ENCODE measurements at regions not wholly inside any gene's neighbourhood (a gene's known extent, or its start where the extent isn't known, plus 50 kb on each side); places are given as distances from the start of the nearest gene placed in this dataset.

DNA sequence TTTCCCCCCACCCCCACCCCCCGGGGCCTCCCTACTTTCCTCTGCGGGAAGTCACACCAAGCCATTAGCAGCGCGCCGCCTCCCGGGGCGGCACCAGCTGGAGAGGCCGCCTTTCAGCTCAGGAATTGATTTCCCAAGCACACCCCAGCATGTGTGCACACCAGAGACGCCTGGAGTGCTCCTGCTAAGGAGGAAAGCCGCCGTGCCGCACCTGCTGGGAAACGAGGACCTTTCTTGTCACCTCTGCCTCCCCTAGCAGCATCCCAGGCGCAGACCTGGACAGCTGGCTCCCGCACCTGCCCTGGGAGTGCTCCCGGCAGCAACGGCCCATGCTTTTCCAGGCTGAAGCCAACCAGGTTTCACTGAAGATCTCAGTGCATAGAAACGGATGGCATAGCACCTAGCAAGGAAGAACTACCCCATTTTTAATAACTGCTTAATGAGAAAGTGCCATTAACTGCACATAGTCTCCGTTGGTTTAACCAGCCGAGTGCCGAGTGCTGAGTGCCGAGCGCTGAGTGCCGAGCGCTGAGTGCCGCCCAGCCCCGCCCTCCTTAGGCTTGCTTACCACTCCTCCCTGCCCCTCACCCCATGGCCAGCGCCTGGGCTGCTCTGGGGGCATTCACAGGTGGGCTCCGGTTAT, 165.0 kb downstream of the USP12 start:
- no peak overlapping the region for H3K27ac ChIP-seq

DNA sequence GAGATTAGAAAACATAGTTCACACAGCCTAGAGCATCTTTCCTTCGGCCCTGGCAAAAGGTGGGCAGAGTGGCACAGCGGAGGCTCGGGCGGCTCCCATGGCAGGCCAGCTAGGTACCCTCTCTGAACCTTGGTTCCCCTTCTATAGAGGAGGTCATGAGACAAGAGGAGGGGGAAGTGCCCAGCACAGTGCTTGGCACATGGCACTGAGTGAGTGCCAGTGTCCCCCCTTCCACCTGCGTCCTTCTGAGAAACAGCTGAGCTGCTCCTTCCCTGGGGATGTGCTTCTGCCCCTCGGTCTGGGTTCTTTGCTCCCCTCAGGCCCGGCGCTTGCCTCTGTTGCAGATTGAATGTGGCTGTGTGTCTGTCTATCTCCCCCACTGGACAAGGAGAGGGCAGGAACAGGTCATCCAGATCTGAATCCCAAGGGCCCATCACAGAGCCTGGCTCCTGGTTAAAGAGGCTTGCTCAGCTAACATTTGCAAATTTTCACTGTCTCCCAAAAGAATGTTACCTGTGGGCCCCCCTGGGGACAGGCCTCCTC, 165.6 kb downstream of the USP12 start:
- Histone ChIP-seq H3K36me3 (no peaks in the 10 kb centered on the region), H3K27ac (no peak overlapping the region), H3K4me1 (peaks cover 0 to 22% (median 14%) of the 10 kb centered on the region in 4 donors), H3K4me3 (peak overlapping the region; percentile 39 to 48), H3K27me3 (peaks cover 0 to 5% of the 10 kb centered on the region in 2 donors), H3K9me3 (peaks cover 0 to 4% (median 0%) of the 10 kb centered on the region in 3 donors)
- DNase-seq, result no peak
- intact Hi-C loops (cut with DNase I; ENCODE audit: low total_unique reads), result no loop called here
- TF ChIP-seq, protein P1, sequence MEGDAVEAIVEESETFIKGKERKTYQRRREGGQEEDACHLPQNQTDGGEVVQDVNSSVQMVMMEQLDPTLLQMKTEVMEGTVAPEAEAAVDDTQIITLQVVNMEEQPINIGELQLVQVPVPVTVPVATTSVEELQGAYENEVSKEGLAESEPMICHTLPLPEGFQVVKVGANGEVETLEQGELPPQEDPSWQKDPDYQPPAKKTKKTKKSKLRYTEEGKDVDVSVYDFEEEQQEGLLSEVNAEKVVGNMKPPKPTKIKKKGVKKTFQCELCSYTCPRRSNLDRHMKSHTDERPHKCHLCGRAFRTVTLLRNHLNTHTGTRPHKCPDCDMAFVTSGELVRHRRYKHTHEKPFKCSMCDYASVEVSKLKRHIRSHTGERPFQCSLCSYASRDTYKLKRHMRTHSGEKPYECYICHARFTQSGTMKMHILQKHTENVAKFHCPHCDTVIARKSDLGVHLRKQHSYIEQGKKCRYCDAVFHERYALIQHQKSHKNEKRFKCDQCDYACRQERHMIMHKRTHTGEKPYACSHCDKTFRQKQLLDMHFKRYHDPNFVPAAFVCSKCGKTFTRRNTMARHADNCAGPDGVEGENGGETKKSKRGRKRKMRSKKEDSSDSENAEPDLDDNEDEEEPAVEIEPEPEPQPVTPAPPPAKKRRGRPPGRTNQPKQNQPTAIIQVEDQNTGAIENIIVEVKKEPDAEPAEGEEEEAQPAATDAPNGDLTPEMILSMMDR (IDR thresholded peaks at IDR 0.05), result no peak

More for the DNA sequence above, 165.0 kb downstream of the USP12 start:
- peaks cover 0 to 22% (median 14%) of the 10 kb centered on the region in 4 donors for H3K4me1 ChIP-seq
- peak overlapping the region; percentile 39 to 48 for H3K4me3 ChIP-seq
- TF ChIP-seq, protein P1 (IDR thresholded peaks at IDR 0.05), result no peak
- intact Hi-C loops (cut with DNase I; ENCODE audit: low total_unique reads), result no loop called here
- H3K27me3 ChIP-seq, result peaks cover 0 to 5% of the 10 kb centered on the region in 2 donors
- H3K9me3 ChIP-seq, result peaks cover 0 to 4% (median 0%) of the 10 kb centered on the region in 3 donors
- no peaks in the 10 kb centered on the region for H3K36me3 ChIP-seq
- no peak for DNase-seq

DNA sequence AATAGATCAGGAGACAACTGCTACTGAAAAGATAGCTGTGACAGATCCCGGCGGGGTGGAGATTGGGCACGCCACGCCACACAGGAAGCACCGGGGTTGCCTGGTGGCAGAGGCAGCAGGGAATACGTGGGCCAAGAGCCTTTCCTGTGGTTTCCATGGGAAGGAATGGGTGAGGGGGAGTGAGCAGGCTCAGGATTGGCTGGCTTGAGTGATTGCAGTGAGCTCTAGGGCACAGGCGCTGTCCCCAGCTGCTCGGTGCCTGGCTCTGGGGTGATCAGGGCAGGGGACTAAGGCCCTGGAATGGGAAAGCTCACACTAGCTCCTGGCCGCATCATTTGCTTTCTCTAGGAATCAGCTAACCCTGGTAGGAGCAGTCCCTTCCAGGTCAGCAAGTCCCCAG, 166.1 kb downstream of the USP12 start:
- Histone ChIP-seq H3K36me3 (no peaks in the 10 kb centered on the region), H3K27ac (no peak overlapping the region), H3K4me3 (no peak overlapping the region), H3K4me1 (peaks cover 0 to 22% (median 14%) of the 10 kb centered on the region in 4 donors), H3K27me3 (peaks cover 0 to 10% of the 10 kb centered on the region in 2 donors), H3K9me3 (peaks cover 0 to 4% (median 0%) of the 10 kb centered on the region in 3 donors)
- TF ChIP-seq, protein P1 (IDR thresholded peaks at IDR 0.05), result no peak
- intact Hi-C loops (cut with DNase I; ENCODE audit: low total_unique reads), result no loop called here
- DNase-seq, result no peak

DNA sequence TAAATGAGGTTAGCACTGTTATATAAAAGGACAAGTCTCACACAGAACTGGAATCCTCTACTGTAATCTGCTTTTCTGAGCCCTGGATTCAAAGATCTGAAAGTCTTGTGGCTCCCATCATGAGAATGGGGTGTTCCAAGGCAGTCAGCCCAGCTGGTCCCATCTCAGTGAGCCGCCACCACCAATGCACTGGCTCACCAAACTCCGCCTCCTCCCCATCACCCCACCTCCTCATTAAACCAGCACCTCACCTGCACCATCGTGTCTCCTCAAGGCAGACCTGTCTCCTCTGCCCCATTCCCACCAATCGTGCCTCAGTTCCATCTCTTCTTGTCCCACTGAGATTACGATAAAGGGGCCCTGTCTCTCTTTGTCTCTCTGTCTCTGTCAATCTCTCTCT, 166.7 kb downstream of the USP12 start:
- intact Hi-C loops (cut with DNase I; ENCODE audit: low total_unique reads), result no loop called here
- Histone ChIP-seq H3K9me3 (peaks cover 0 to 4% (median 0%) of the 10 kb centered on the region in 3 donors), H3K4me1 (peaks cover 0 to 22% (median 14%) of the 10 kb centered on the region in 4 donors), H3K27me3 (peaks cover 0 to 10% of the 10 kb centered on the region in 2 donors), H3K27ac (no peak overlapping the region), H3K4me3 (no peak overlapping the region), H3K36me3 (no peaks in the 10 kb centered on the region)
- TF ChIP-seq, protein P1 (IDR thresholded peaks at IDR 0.05), result no peak
- no peak for DNase-seq

DNA sequence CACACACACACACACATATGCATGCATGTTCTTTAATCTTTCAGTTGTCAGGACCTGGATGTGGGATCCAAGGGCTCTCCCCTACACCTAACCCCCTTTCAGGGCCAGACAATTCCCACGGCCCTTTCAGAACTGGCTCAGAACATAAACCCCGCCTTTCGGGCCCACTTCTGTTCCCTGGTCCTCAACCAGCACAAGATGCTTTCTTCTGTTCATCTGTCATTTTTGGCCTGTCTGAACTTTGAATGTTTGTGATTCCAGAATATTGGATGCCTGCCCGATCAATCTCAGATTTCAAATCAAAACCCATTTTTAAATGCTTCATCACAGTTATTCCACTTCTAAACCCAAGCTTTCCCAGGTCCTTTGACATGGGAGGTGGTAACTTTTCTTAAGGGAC, 167.3 kb downstream of the USP12 start:
- Histone ChIP-seq H3K27ac (no peak overlapping the region), H3K36me3 (no peaks in the 10 kb centered on the region), H3K4me1 (peaks cover 0 to 22% (median 14%) of the 10 kb centered on the region in 4 donors), H3K9me3 (peaks cover 0 to 4% (median 0%) of the 10 kb centered on the region in 3 donors), H3K4me3 (no peak overlapping the region), H3K27me3 (peaks cover 0 to 13% of the 10 kb centered on the region in 2 donors)
- TF ChIP-seq, protein P1 (IDR thresholded peaks at IDR 0.05), result no peak
- intact Hi-C loops (cut with DNase I; ENCODE audit: low total_unique reads), result no loop called here
- no peak for DNase-seq
